Spleen (tissue), 11 donors: ENCODE measurements at regions not wholly inside any gene's neighbourhood (a gene's known extent, or its start where the extent isn't known, plus 50 kb on each side); places are given as distances from the start of the nearest gene placed in this dataset.
A peak's percentile ranks its signal among the peaks of the same experiment; 100 is the strongest.
"Not testable (repeated sequence)": the region's sequence is repeated elsewhere in the genome, so short reads cannot be mapped to it uniquely, and the experiment has no call there.

ENCODE experiments used
- DNase-seq: peaks from one replicate; pipeline ENCODE4 v3.0.0-alpha.2; 2020
- H3K27ac ChIP-seq, 8 donors: fragments of 200-600 bp; sonication (generic) in 7 of 8; 1 replicate in 4 of 8; 2 replicates in 4 of 8; pipeline versions ENCODE4 v1.5.0 to v1.8.0; 2016 to 2021; ENCODE audit warnings: inconsistent platforms in 4 of 8, mild to moderate bottlenecking in 4 of 8, moderate library complexity in 1 of 8
- H3K27me3 ChIP-seq, 7 donors: fragments of 200-600 bp; sonication (generic) in 6 of 7; replicated peaks in 1 of 7; 1 replicate in 4 of 7; 2 replicates in 3 of 7; pipeline versions ENCODE4 v1.5.0 to v1.8.0; 2016 to 2021; ENCODE audit warnings: inconsistent platforms in 3 of 7, mild to moderate bottlenecking in 1 of 7
- H3K36me3 ChIP-seq, 6 donors: fragments of 200-600 bp; sonication (generic) in 5 of 6; 1 replicate in 4 of 6; 2 replicates in 2 of 6; pipeline versions ENCODE4 v1.5.0 to v1.8.0; 2016 to 2021; ENCODE audit warnings: inconsistent platforms in 2 of 6
- H3K4me1 ChIP-seq, 6 donors: fragments of 200-600 bp; sonication (generic) in 5 of 6; 1 replicate in 3 of 6; 2 replicates in 3 of 6; pipeline versions ENCODE4 v1.5.0 to v1.8.0; 2016 to 2021; ENCODE audit warnings: inconsistent platforms in 3 of 6
- H3K4me3 ChIP-seq, 8 donors: fragments of 200-600 bp; sonication (generic) in 7 of 8; 1 replicate in 4 of 8; 2 replicates in 4 of 8; pipeline versions ENCODE4 v1.5.0 to v1.8.0; 2016 to 2021; ENCODE audit warnings: inconsistent platforms in 4 of 8, mild to moderate bottlenecking in 4 of 8, moderate library complexity in 2 of 8
- H3K9me3 ChIP-seq, 8 donors: fragments of 200-600 bp; sonication (generic) in 7 of 8; 1 replicate in 4 of 8; 2 replicates in 4 of 8; pipeline versions ENCODE4 v1.5.0 to v1.8.0; 2016 to 2021; ENCODE audit warnings: inconsistent platforms in 4 of 8
- WGBS, 5 donors: extraction: QIAGEN DNeasy Blood & Tissue Kit in 3 of 5; methylation state at CpG; one replicate each; pipeline versions ENCODE4 v1.1.5 to v1.1.7; 2013 to 2018; 5-methylcytosine and 5-hydroxymethylcytosine counted together
- intact Hi-C: fragments of 100-400 bp; cut with DNase I; formaldehyde crosslinking; loops from one replicate; pipeline ENCODE4 v1.15.0; 2023; ENCODE audit warnings: low total_unique reads
- donor health status: healthy with polysubstance abuse.
- donor health status: DM: no; HTN: no; CAD: no; lungs with moderate emphysema.
- donor health status: DM: no; HTN: no; CAD: no.
- donor health status: Bipolar disorder and iron deficiency.
- donor health status: healthy.
- donor health status: DM: no; HTN: no; CAD: no.
- donor health status: DM: yes; HTN: yes; CAD: no.

DNA sequence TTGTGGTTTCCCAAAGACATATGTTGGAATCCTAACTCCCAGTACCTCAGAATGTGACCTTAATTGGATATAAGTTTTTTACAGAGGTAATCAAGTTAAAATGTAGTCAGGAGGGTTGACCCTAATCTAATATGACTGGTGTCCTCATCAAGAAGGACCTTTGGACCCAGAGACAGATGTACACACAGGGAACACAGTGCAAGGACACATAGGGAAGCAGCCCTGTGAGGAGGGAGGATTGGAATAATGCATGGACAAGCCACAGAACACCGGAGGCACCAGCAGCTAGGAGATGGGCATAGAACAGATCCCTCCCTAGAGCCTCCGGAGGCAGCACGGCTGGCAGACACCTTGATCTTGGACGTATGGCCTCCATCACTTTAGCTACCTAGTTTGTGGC, 119.8 kb upstream of the SPATA31A3 start:
- H3K27ac ChIP-seq, DNase-seq, H3K9me3 ChIP-seq, H3K27me3 ChIP-seq, H3K4me1 ChIP-seq, H3K4me3 ChIP-seq, intact Hi-C loops, H3K36me3 ChIP-seq: not testable (repeated sequence)
- WGBS, 5 donors = 68 to 80% methylated on average over 1 to 3 of the region's 4 CpGs; no CpG with 5 or more reads in 3 of the 5 donors

DNA sequence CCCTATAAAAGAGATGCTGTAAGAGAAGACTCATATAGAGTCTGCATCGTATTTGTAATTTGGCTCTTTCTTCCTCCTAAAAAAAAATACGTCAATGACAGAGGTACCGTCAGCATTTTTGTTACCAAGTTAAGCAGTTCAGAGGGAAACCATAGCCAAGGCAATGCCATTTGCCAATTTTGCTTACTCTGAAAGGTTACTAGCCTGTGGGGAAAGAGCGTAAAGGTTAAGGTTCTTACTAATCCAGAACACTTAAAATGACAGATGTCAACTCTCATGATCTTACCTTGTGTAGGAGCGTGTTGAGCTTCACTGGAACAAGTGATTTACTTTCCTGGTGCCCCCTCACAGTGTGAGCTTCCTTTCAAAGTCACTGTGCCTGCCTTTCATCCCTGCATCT, 119.4 kb upstream of the SPATA31A3 start:
- intact Hi-C loops, H3K27me3 ChIP-seq, H3K36me3 ChIP-seq, H3K4me1 ChIP-seq, H3K9me3 ChIP-seq, H3K27ac ChIP-seq, DNase-seq, H3K4me3 ChIP-seq: not testable (repeated sequence)
- WGBS, 5 donors = 88 to 91% (median 89%) methylated on average over 2 to 4 of the region's 5 CpGs

DNA sequence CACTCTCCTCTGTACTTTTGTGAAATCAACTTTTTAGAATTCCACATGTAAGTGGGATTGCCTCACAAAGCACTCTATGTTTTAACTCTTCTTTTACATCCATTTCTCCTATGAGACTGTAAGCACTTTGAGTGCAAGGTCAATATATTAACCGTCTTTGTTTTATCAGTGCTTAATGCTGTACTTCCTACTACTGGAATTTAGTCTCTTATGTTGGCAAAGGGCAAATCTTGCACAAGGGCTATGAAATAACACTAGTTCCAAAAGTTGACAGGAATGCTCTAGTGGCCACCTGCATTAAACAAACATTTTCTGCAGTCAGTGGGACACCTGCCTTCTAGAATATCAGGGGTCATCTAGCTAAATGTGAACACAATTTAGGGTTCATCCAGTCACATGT, 117.5 kb upstream of the SPATA31A3 start:
- H3K4me1 ChIP-seq, H3K4me3 ChIP-seq, H3K36me3 ChIP-seq, intact Hi-C loops, H3K9me3 ChIP-seq, DNase-seq, H3K27me3 ChIP-seq, H3K27ac ChIP-seq: not testable (repeated sequence)
- 68 to 86% (median 76%) methylated on average over 1 of the region's 1 CpG for WGBS, 5 donors

DNA sequence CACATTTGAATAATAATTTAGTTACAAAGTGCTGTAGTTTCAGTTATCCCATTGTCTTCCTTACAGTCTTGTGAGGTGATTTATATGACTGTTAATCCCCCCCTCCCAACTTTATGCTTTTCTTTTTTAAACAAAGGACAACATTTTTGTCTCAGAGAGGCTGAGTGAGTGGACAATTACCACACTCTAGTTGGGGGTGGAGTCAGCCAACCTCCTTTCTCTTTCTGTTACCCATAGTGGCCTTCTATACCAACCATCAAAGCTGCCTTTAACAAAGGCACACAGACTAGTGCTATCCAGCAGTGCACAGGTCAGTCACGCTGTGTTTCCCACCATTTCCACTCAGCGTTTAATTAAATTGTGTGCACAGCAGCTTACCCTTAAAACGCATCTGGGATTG, 114.3 kb upstream of the SPATA31A3 start:
- H3K27me3 ChIP-seq, intact Hi-C loops, H3K36me3 ChIP-seq, H3K4me3 ChIP-seq, H3K4me1 ChIP-seq, DNase-seq, H3K9me3 ChIP-seq, H3K27ac ChIP-seq: not testable (repeated sequence)
- WGBS, 5 donors = 46 to 85% (median 67%) methylated on average over 1 to 3 of the region's 3 CpGs

DNA sequence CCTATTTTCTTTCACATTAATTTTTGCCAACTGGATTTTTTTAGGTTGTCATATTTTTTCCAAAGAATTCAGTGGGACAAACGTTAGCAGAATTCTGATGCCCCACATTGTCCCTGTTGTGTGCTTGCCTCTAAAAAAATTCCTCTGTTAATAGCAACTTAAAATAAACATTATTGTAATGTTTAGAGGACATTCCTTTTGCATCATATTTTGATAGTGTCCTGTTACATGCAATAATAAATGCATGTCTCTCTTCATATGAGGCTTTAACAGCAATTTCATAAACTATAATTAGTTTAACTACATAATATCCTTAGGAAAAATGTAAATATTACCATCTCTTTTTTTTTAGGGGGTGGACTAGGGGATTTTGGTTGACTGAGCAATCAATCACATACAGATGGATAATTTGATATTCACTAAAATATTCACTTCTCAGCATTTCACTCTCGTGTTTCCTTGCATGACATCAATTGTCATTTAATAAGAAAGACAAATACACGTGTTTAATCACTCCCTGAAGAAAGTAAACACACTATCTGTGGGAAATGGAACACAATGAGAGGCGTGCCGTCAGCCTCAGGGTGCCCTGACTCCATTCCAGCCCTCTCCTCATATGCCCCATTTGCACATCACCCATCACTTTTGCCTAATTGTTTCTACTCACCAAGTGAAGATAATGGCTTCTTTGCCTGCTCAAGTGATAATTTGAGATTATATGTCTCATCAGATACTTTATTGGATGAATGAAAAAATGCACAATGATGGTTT, 110.3 kb upstream of the SPATA31A3 start:
- H3K27me3 ChIP-seq, H3K27ac ChIP-seq, H3K9me3 ChIP-seq, DNase-seq, H3K4me1 ChIP-seq, intact Hi-C loops, H3K4me3 ChIP-seq, H3K36me3 ChIP-seq: not testable (repeated sequence)
- 54 to 97% (median 62%) methylated on average over 2 to 3 of the region's 5 CpGs for WGBS, 5 donors

DNA sequence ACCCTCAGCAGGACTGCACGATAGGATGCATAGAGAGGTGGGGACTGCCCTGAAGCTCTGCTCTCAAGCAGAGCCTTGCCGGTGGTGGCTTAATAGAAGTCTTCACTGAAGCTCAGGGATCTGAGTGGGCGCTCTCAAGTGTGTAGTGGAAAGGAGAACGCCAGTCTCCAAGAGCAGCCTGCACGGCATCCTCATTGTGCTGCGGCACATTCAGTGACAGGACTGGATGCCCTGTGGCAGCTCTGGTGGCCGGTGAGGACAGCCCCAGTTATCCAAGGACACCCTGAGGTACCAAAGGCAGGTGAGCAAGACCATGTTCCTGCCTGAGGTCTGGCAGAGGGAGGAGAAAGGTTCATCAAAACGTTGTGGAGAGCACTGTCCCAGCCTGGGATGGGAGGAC, 98.8 kb upstream of the SPATA31A3 start:
- H3K4me3 ChIP-seq, H3K4me1 ChIP-seq, H3K27ac ChIP-seq, intact Hi-C loops, H3K36me3 ChIP-seq, H3K27me3 ChIP-seq, H3K9me3 ChIP-seq: not testable (repeated sequence)
- 79 to 97% (median 83%) methylated on average over 6 to 8 of the region's 8 CpGs for WGBS, 5 donors
- peak; percentile 60 for DNase-seq

DNA sequence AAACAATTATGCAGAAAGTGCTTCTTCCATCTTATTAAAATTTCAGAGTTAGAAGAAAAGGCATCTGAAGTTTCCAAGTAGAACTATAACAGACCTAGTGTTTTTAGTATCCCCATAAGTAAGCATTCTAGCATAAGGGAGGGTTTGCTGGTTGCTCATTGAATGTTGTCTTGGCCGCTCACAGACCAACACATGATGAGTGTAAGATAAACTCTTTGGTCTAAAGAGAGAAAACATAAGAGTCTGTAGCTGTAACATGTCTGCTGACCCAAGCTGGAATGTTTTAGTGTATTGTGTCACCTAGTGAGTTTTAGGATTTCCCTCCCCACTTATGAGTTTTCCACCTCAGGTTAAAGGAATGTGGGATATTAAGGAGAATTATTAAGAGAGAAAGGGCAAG, 94.5 kb upstream of the SPATA31A3 start:
- H3K27ac ChIP-seq, H3K9me3 ChIP-seq, H3K4me1 ChIP-seq, DNase-seq, H3K4me3 ChIP-seq, H3K36me3 ChIP-seq, H3K27me3 ChIP-seq, intact Hi-C loops: not testable (repeated sequence)
- 82 to 100% (median 94%) methylated on average over 1 of the region's 1 CpG for WGBS, 5 donors

DNA sequence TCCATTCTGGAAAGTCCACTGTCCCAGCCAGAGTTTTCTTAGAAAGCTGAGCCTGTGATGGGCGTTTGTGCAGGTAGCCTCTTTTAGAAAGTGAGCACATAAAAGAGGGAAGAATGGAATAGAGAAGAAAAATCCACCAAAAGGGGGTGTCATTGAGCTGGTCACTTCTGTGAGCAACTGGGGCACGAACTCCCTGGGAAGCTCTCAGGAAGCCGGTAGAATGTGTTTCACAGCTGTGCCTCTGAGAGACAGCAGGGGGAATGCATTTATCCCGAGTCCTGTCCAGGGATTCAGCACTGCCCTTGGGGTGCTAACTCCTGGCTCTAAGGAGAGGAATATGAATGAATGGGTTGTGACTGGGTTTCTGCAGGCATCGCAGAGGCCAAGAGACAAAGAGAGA, 73.8 kb upstream of the SPATA31A3 start:
- DNase-seq, H3K27ac ChIP-seq, H3K27me3 ChIP-seq, H3K36me3 ChIP-seq, intact Hi-C loops, H3K4me1 ChIP-seq, H3K9me3 ChIP-seq, H3K4me3 ChIP-seq: not testable (repeated sequence)
- 27 to 66% (median 44%) methylated on average over 4 to 5 of the region's 5 CpGs for whole genome bisulfite sequencing, 5 donors

DNA sequence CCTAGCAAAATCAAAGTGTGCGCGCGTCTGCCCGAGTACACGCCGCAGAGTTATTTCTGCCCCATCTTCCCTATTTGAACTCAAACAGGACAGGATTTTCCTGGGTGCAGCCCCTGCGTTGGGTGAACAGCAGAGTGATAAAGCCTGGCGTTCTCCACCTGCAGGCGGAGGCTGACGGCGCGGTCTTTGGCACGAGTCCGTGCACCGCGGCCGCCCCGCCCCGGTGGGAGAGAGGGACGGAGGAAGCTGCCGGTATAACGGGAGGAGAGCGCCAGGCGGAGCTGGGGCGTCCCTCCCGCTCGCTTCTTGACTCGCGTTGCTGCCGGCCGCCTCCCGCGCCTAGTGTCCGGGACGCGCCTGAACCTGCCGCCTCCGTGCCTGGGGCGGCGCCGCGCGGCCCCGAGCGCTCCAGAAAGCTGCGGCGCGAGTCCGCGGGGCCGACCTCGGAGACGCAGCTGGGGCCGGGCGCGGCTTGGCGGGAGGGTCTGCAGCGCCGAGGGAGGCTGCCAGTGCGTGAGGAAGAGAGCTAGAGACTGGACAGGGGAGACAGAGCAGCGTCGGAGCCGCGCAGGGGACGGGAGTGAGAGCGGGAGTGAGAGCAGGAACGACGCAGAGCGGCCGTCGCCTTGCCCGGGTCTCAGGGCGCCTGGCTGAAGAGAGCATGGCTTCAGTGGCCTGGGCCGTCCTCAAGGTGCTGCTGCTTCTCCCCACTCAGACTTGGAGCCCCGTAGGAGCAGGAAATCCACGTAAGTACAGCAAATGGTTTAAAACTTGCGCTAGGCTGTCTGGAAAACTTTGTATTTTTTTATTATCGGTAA, 66.8 kb upstream of the SPATA31A3 start:
- H3K4me1 ChIP-seq, intact Hi-C loops, H3K36me3 ChIP-seq, DNase-seq, H3K27me3 ChIP-seq, H3K9me3 ChIP-seq: not testable (repeated sequence)
- Histone ChIP-seq H3K4me3 (peak overlapping the region in 5 of 8 donors; percentile 22 to 56 (median 30)), H3K27ac (peak overlapping the region in 2 of 8 donors; percentile 11 to 18)
- 0 to 4% (median 1%) methylated on average over 8 to 53 of the region's 78 CpGs; no CpG with 5 or more reads in 1 of the 5 donors for WGBS, 5 donors
